ENCODE measurements at regions not wholly inside any gene's neighbourhood (a gene's known extent, or its start where the extent isn't known, plus 50 kb on each side); places are given as distances from the start of the nearest gene placed in this dataset.

DNA sequence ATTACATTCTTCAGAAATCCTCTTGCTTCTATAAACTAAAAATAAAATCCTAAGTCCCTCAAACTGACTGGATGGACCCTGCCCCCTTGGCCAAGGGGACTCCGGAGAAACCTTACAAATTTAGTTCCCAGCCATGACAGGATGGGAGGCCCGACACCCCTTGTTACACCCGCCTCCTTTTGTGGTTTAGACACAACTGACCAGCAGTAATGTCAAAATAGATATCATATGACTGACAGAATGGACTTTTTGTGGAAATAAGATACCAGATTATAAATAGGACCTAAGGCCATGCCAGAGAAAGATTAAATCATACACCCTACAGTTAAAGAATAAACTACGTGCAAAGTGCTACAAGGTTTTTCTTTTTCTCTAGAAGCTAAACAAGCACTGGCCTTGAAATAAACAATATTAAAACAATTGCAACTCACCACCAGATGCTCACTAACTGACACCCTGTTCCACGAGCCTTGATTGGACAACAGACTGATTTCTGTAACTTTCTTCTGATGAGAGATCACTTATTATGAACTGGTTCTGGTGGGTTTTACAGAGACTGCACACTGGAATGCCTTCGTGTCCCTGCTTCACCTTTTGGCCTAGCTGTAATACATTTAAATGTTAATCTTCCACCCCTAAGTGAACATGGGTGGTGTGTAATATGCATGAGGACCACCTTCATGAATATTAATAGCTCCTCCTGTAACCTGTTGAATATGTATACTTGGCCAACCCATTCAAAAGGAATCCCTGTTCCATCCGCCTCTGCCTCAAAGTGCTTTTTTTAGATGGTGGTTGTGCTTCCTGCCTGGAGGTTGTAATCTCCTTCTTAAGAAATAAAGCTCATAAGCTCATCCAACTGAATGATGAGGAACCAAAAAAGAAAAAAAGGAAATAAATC is 99.6 kb downstream of the ODF2L start:
- ChIA-PET CTCF (no interaction called here), POLR2A (no interaction called here)

- ChIA-PET POLR2A (no interaction called here), CTCF (no interaction called here)
Observed at GRCh38 chr1:86289746-86290145, 106.4 kb downstream of the ODF2L start.

- ChIA-PET POLR2A (no interaction called here), CTCF (no interaction called here)
Observed at GRCh38 chr1:86289161-86289560, 107.0 kb downstream of the ODF2L start.

GRCh38 chr1:86288586-86289147 is 107.5 kb downstream of the ODF2L start:
- ChIA-PET CTCF (no interaction called here), POLR2A (no interaction called here)

DNA sequence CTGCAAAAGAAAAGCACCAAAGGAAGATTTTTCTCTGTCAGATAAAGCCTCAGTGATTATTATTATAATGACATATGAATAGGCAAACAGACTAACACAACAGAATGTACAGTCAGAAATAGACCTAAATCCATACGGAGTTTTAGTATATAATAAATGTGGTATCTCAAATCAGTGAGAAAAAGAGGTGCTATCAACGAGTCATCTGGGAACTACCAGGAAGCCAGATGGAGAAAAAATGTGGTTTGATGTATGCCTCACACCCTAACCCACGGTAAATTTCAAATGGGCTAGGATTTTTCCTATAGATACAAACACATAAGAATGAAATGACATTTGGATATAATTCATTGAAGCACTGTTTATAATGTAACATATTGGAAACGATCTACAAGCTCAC is 110.3 kb downstream of the ODF2L start:
- CTCF ChIA-PET = no interaction called here

GRCh38 chr1:86282611-86283010 is 113.5 kb downstream of the ODF2L start:
- ChIA-PET CTCF (no interaction called here), POLR2A (no interaction called here)

More for the DNA sequence above, 110.3 kb downstream of the ODF2L start:
- POLR2A ChIA-PET = no interaction called here

- ChIA-PET POLR2A (no interaction called here), CTCF (no interaction called here)
Observed at GRCh38 chr1:86277936-86278335, 118.2 kb downstream of the ODF2L start.

GRCh38 chr1:86273066-86273465 is 116.5 kb upstream of the COL24A1 start:
- CTCF ChIA-PET = no interaction called here

DNA sequence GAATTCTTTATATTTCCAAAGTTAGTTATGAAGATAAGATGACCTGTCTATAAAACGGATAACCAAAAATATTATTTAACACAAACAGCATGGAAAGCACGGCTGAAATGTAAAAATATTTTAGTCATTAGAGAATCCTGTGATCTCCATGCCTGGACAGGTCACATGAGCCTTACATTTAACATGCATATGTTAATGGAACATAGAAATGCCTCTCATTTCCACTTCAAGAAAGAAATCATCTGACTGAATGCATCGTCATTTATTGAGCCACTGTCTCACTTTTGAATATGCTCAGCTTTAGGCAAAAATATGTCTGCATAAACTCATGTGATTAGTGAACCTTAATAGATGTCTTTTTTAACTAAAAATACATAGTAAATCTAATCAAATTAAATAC is 115.5 kb upstream of the COL24A1 start:
- POLR2A ChIA-PET = no interaction called here
- CTCF ChIA-PET = no interaction called here

More at GRCh38 chr1:86273066-86273465, 116.5 kb upstream of the COL24A1 start:
- POLR2A ChIA-PET = no interaction called here

GRCh38 chr1:86271046-86271445 is 114.5 kb upstream of the COL24A1 start:
- POLR2A ChIA-PET = no interaction called here
- CTCF ChIA-PET = no interaction called here

GRCh38 chr1:86263101-86263500 is 106.5 kb upstream of the COL24A1 start:
- ChIA-PET CTCF (no interaction called here), POLR2A (no interaction called here)

DNA sequence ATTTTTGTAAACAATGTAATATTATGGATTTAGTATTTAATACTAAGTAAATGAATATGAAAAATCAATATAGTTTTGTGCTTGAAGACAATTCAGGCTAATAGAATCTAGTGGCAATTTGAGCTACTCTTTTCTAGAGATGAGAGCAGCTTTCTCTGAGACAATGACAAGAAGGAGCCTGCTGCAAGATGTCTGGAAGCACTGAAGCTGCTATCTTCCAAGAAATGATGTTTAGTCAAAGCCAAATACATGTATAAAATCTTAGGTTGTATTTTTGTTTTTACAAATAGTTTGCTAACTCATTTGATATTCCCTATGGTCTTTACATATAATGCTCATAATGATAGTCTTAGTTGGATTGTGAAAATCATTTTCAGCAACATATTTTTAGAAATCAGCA is 103.9 kb upstream of the COL24A1 start:
- CTCF ChIA-PET = no interaction called here

DNA sequence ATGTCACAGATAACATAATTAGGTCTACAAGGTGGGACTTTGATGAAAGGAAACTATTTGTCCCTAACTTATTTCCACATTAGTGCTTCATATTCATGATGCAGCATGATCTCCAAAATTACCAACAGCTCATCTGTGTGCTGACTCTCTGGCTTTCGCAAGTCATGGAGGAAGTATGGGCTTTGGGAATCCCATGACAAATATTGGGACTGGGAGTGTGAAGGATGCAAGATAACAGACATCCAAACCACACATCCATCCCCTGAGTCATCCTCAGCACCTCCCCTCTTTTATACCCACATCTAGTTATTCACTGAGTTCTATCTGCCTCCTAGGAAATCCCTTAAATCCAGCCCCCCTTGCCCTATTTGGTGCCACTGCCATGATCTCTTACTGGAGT is 102.8 kb upstream of the COL24A1 start:
- ChIA-PET CTCF (no interaction called here), POLR2A (no interaction called here)

More for the DNA sequence above, 103.9 kb upstream of the COL24A1 start:
- POLR2A ChIA-PET = no interaction called here

DNA sequence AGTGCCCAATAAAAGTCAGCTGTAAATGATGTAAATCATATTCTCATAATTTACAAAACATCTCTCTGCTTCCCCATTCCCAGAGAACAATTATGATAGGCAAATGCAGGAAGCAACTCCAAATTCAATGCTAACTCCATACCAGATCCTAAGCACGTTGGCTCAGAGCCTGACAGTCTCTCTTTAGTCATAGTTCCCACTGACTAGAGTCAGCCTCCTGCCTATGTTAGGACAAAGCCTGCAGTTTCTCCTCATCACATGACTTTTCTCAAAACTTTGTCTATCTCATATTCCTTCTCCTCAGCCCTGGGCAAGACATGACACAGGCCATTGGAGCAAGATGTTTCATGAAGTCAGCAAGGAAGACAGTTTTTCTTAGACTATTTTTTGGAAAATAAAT is 101.5 kb upstream of the COL24A1 start:
- POLR2A ChIA-PET = no interaction called here
- CTCF ChIA-PET = no interaction called here

DNA sequence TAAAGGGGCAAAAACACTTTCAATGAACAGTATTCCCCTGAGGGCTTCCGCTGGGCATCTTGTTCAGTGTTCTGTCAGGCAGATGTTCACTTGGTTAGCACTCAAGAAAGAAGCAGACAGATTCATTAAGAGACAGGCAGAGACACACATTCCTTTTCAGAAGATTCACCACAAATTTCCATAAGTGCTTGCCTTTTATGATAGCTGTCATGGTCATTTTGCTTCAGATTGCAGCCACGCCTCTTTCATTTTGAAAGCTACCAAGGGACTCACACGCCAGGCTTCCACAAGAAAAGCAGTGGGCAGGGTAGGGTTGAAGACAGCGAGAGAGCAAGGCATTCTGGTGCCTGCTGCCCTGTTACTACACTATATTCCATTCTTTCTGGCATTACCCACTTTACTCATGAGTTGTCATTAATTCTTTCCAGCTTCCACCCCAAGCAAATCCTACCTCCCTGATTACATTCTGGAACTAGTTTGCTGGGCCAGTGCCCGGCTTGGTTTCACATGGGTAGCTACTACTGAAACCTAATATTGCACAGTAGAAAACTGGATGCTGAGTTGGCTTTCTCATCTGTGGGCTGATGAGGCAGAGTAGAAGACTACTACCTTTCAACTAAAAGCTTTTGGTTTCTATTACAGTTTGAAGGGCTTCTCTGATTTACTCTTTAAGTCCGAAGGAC is 91.2 kb upstream of the COL24A1 start:
- POLR2A ChIA-PET = no interaction called here
- CTCF ChIA-PET = no interaction called here

DNA sequence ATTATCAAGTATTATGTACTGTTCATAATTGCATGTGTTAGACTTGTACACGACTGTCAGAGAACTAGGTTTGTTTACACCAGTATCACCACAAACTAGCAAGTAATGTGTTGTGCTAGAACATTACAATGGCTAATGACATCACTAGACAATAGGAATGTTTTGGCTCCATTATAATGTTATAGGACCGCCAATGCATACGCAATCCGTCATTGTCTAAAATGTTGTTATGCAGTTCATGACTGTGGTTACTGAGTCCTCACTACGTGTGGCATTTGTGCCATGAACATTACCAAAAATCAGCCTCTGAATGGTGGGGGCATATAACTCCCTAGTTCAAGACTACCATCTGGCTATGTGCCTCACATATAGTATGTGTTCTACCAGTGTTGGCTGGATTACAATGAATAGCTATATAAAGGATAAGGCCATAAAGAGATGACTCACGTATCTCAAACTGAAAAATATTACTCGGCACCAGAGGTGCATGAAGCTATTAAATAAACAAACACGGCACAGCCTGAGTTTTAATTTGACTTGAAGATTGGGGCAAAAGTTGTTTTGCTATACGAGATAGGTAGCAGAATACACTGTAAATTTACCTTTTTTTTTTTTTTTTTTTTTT is 89.1 kb upstream of the COL24A1 start:
- ChIA-PET CTCF (interaction anchor here (0.7 kb wide), 1 partner anchor 948 kb away, joined by 3 read pairs; no protein-coding TSS in a partner anchor), POLR2A (no interaction called here)

DNA sequence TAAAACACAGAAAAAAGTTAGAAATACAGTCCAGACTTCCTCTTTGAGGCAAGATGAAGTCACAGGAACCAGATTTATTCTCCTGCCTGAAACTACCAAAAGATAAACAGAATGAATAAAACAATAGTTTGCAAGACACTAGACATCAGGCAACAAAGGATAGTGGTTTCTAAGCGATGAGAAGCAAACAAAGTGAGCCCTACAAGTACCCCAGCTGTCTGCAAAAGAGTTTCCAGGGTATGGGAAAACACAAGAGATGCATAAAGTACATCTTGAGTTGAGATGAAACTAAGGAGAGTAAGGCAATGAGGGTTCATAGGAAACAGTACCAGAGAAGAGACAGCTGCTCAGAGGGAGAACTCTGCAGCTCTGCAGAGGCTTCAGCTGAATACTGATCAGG is 83.3 kb upstream of the COL24A1 start:
- CTCF ChIA-PET = no interaction called here
- POLR2A ChIA-PET = no interaction called here

GRCh38 chr1:86239490-86239889 is 82.9 kb upstream of the COL24A1 start:
- POLR2A ChIA-PET = no interaction called here

DNA sequence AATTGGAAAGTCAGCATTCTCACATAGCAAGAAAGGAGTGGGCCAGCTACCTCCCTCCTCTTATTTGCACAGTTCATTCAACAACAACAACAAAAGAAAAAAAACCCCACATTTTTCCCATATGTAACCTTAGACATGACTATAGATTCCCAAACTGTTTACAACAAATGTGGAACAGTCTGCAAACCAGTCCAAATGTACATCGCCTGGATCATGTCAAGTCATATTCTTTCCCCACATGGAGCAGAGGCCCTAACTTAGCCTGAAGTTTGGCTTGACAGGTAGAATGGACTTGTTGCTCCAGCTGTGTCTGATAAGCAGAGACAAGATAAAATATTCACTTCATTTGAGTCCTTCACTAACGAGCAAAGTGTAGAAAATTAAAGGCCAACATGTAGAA is 81.7 kb upstream of the COL24A1 start:
- POLR2A ChIA-PET = no interaction called here
- CTCF ChIA-PET = no interaction called here

More at GRCh38 chr1:86239490-86239889, 82.9 kb upstream of the COL24A1 start:
- CTCF ChIA-PET = no interaction called here

DNA sequence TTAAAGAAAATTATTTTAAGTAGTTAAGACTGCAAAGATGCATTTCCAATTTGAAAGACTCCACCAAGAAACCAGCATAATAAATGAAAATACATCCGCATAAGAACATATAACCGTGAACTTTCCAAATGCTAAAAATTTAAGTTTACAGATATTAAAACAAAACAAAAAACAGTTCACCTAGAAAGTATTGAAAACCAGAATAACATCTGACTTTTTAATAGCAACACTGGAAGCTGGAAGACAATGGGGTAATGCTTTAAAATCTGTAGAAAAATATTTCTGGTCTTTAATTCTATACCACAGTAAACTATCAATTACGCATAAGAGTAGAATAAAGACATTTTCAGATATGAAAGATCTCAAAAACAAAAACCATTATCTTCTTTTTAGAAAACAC is 79.3 kb upstream of the COL24A1 start:
- CTCF ChIA-PET = no interaction called here
- POLR2A ChIA-PET = no interaction called here

DNA sequence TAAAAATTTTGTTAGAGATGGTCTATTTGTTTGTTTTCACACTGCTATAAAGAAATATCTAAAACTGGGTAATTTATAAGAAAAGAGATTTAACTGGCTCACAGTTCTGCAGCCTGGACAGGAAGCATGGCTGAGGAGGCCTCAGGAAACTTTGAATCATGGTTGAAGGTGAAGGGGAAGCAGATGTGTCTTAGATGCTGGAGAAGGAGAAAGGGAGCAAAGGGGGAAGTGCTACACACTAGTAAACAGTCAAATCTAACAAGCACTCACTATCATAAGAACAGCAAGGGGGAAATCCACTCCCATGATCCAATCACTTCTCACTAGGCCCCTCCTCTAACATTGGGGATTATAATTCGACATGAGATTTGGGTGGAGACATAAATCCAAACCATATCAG is 76.8 kb upstream of the COL24A1 start:
- POLR2A ChIA-PET = no interaction called here
- CTCF ChIA-PET = no interaction called here
